HG03064 (cell line): ENCODE measurements at regions not wholly inside any gene's neighbourhood (a gene's known extent, or its start where the extent isn't known, plus 50 kb on each side); places are given as distances from the start of the nearest gene placed in this dataset.
"Not testable (repeated sequence)": the region's sequence is repeated elsewhere in the genome, so short reads cannot be mapped to it uniquely, and the experiment has no call there.

ENCODE experiments used
- ATAC-seq: cut with Tn5 transposase; IDR thresholded peaks from one replicate; pipeline ENCODE4 v1.9.1; 2021; ENCODE audit warnings: low read depth; ENCODE audit not compliant: unreplicated experiment

GRCh38 chr5:27906931-27907601 is 868.7 kb upstream of the CDH9 start:
- no peak for ATAC-seq

- ATAC-seq = no peak
These were observed 868.1 kb upstream of the CDH9 start for GRCh38 chr5:27906481-27906880.

- ATAC-seq = no peak
These were observed 862.4 kb upstream of the CDH9 start for GRCh38 chr5:27900761-27901160.

GRCh38 chr5:27876071-27876470 is 837.7 kb upstream of the CDH9 start:
- no peak for ATAC-seq

GRCh38 chr5:27875148-27875547 is 836.8 kb upstream of the CDH9 start:
- no peak for ATAC-seq

GRCh38 chr5:27868292-27868691 is 829.9 kb upstream of the CDH9 start:
- no peak for ATAC-seq

- no peak for ATAC-seq
These were observed 817.1 kb upstream of the CDH9 start for GRCh38 chr5:27855491-27855890.

GRCh38 chr5:27854243-27854852 is 816.0 kb upstream of the CDH9 start:
- no peak for ATAC-seq

GRCh38 chr5:27845248-27845647 is 806.9 kb upstream of the CDH9 start:
- no peak for ATAC-seq

- ATAC-seq = not testable (repeated sequence)
These were observed 798.3 kb upstream of the CDH9 start for GRCh38 chr5:27836704-27837103.

- ATAC-seq = no peak
These were observed 794.5 kb upstream of the CDH9 start for GRCh38 chr5:27832886-27833285.

- ATAC-seq = no peak
These were observed 792.2 kb upstream of the CDH9 start for GRCh38 chr5:27830546-27830945.

- no peak for ATAC-seq
These were observed 783.3 kb upstream of the CDH9 start for GRCh38 chr5:27821681-27822080.

GRCh38 chr5:27818888-27819287 is 780.5 kb upstream of the CDH9 start:
- ATAC-seq = no peak

GRCh38 chr5:27814983-27815382 is 776.6 kb upstream of the CDH9 start:
- ATAC-seq = no peak

GRCh38 chr5:27814286-27814685 is 775.9 kb upstream of the CDH9 start:
- ATAC-seq = no peak

GRCh38 chr5:27810458-27810857 is 772.1 kb upstream of the CDH9 start:
- no peak for ATAC-seq

GRCh38 chr5:27797220-27797619 is 758.8 kb upstream of the CDH9 start:
- ATAC-seq = no peak

- no peak for ATAC-seq
These were observed 749.8 kb upstream of the CDH9 start for GRCh38 chr5:27788184-27788583.

- no peak for ATAC-seq
These were observed 745.9 kb upstream of the CDH9 start for GRCh38 chr5:27784317-27784716.

GRCh38 chr5:27778121-27778520 is 739.7 kb upstream of the CDH9 start:
- no peak for ATAC-seq

GRCh38 chr5:27773636-27774035 is 735.2 kb upstream of the CDH9 start:
- no peak for ATAC-seq

- ATAC-seq = no peak
These were observed 734.8 kb upstream of the CDH9 start for GRCh38 chr5:27773166-27773565.
